ENCODE measurements at regions not wholly inside any gene's neighbourhood (a gene's known extent, or its start where the extent isn't known, plus 50 kb on each side); places are given as distances from the start of the nearest gene placed in this dataset.
"Not testable (repeated sequence)": the region's sequence is repeated elsewhere in the genome, so short reads cannot be mapped to it uniquely, and the experiment has no call there.

- no peak overlapping the region for H3K27ac ChIP-seq (ENCODE audit: low read depth, low read length)
- no peaks in the 10 kb centered on the region for H3K27me3 ChIP-seq (ENCODE audit: insufficient read depth, low read length)
- H3K27me3 Mint-ChIP-seq = no peaks in the 10 kb centered on the region
- no peak for DNase-seq
- no peak overlapping the region for H3K4me3 Mint-ChIP-seq
- H3K9me3 Mint-ChIP-seq = no peaks in the 10 kb centered on the region
- H3K9me3 ChIP-seq (ENCODE audit: control insufficient read depth in 1 of 2, low read length in 2 of 2) = no peaks in the 10 kb centered on the region
- H3K36me3 ChIP-seq (ENCODE audit: insufficient read depth, low read length) = no peaks in the 10 kb centered on the region
- H3K36me3 Mint-ChIP-seq = peaks cover 17 to 21% of the 10 kb centered on the region in 2 donors
- ChIA-PET CTCF (ENCODE audit: partially characterized antibody) (interaction anchor here (0.9 to 3.8 kb wide), 3 partner anchors 27 to 67 kb away, joined by 3 to 13 read pairs (median 5); a partner anchor contains a TSS), POLR2A (ENCODE audit: partially characterized antibody) (no interaction called here)
- peak overlapping the region in 3 of 7 donors; percentile 26 to 81 (median 51) for H3K27ac Mint-ChIP-seq
- peaks cover 23 to 45% (median 32%) of the 10 kb centered on the region in 4 donors for H3K4me1 Mint-ChIP-seq
- intact Hi-C loops (cut with micrococcal nuclease) = no loop called here
- H3K4me1 ChIP-seq (ENCODE audit: insufficient read depth, low read length) = peaks cover 20% of the 10 kb centered on the region
- H3K4me3 ChIP-seq (ENCODE audit: low read length in 2 of 2) = no peak overlapping the region
These were observed 135.8 kb downstream of the HAUS1 start for GRCh38 chr18:46239998-46240397.

- intact Hi-C loops (cut with micrococcal nuclease); POLR2A ChIA-PET (ENCODE audit: partially characterized antibody); H3K9me3 ChIP-seq (ENCODE audit: control insufficient read depth in 1 of 2, low read length in 2 of 2); H3K36me3 ChIP-seq (ENCODE audit: insufficient read depth, low read length); H3K4me3 ChIP-seq (ENCODE audit: low read length in 2 of 2); DNase-seq; H3K27me3 Mint-ChIP-seq; H3K27ac ChIP-seq (ENCODE audit: low read depth, low read length); H3K27me3 ChIP-seq (ENCODE audit: insufficient read depth, low read length); H3K9me3 Mint-ChIP-seq; H3K4me3 Mint-ChIP-seq: not testable (repeated sequence)
- H3K4me1 ChIP-seq (ENCODE audit: insufficient read depth, low read length) = peaks cover 14% of the 10 kb centered on the region
- Mint-ChIP-seq H3K36me3 (peaks cover 15 to 20% of the 10 kb centered on the region in 2 donors), H3K27ac (peak overlapping the region in 1 of 7 donors; percentile 24), H3K4me1 (peaks cover 24 to 43% (median 31%) of the 10 kb centered on the region in 4 donors)
- CTCF ChIA-PET (ENCODE audit: partially characterized antibody) = interaction anchor here (3.8 kb wide), 1 partner anchor 68 kb away, joined by 13 read pairs; a partner anchor contains a TSS
These were observed 137.2 kb downstream of the HAUS1 start for GRCh38 chr18:46241393-46241792.

GRCh38 chr18:46242183-46242582 lies 138.0 kb downstream of the HAUS1 start:
- H3K36me3 ChIP-seq (ENCODE audit: insufficient read depth, low read length) = no peaks in the 10 kb centered on the region
- H3K27me3 ChIP-seq (ENCODE audit: insufficient read depth, low read length) = no peaks in the 10 kb centered on the region
- H3K4me1 ChIP-seq (ENCODE audit: insufficient read depth, low read length) = peaks cover 14% of the 10 kb centered on the region
- intact Hi-C loops (cut with micrococcal nuclease) = no loop called here
- Mint-ChIP-seq H3K36me3 (peaks cover 11 to 17% of the 10 kb centered on the region in 2 donors), H3K4me1 (peaks cover 24 to 44% (median 35%) of the 10 kb centered on the region in 4 donors), H3K4me3 (no peak overlapping the region), H3K27me3 (no peaks in the 10 kb centered on the region), H3K9me3 (no peaks in the 10 kb centered on the region), H3K27ac (no peak overlapping the region)
- no peak for DNase-seq
- H3K4me3 ChIP-seq (ENCODE audit: low read length in 2 of 2) = no peak overlapping the region
- ChIA-PET POLR2A (ENCODE audit: partially characterized antibody) (no interaction called here), CTCF (ENCODE audit: partially characterized antibody) (interaction anchor here (3.8 kb wide), 1 partner anchor 69 kb away, joined by 13 read pairs; a partner anchor contains a TSS)
- no peak overlapping the region for H3K27ac ChIP-seq (ENCODE audit: low read depth, low read length)
- H3K9me3 ChIP-seq (ENCODE audit: control insufficient read depth in 1 of 2, low read length in 2 of 2) = no peaks in the 10 kb centered on the region

GRCh38 chr18:46243095-46243494 lies 138.9 kb downstream of the HAUS1 start:
- DNase-seq = no peak
- CTCF ChIA-PET (ENCODE audit: partially characterized antibody) = interaction anchor here (0.7 kb wide), 1 partner anchor 70 kb away, joined by 3 read pairs; no protein-coding TSS in a partner anchor
- Mint-ChIP-seq H3K4me1 (peaks cover 25 to 50% (median 38%) of the 10 kb centered on the region in 4 donors), H3K27ac (peak overlapping the region in 3 of 7 donors; percentile 14 to 31 (median 29)), H3K4me3 (no peak overlapping the region), H3K9me3 (no peaks in the 10 kb centered on the region), H3K36me3 (peaks cover 15 to 18% of the 10 kb centered on the region in 2 donors), H3K27me3 (no peaks in the 10 kb centered on the region)
- Histone ChIP-seq H3K4me1 (ENCODE audit: insufficient read depth, low read length) (peaks cover 20% of the 10 kb centered on the region), H3K27me3 (ENCODE audit: insufficient read depth, low read length) (no peaks in the 10 kb centered on the region), H3K4me3 (ENCODE audit: low read length in 2 of 2) (no peak overlapping the region), H3K9me3 (ENCODE audit: control insufficient read depth in 1 of 2, low read length in 2 of 2) (no peaks in the 10 kb centered on the region), H3K36me3 (ENCODE audit: insufficient read depth, low read length) (no peaks in the 10 kb centered on the region), H3K27ac (ENCODE audit: low read depth, low read length) (no peak overlapping the region)
- POLR2A ChIA-PET (ENCODE audit: partially characterized antibody) = no interaction called here
- intact Hi-C loops (cut with micrococcal nuclease) = no loop called here

- H3K4me3 Mint-ChIP-seq = no peak overlapping the region
- H3K9me3 Mint-ChIP-seq = no peaks in the 10 kb centered on the region
- CTCF ChIA-PET (ENCODE audit: partially characterized antibody) = interaction anchor here (2.3 kb wide), 1 partner anchor 37 kb away, joined by 11 read pairs; no protein-coding TSS in a partner anchor
- POLR2A ChIA-PET (ENCODE audit: partially characterized antibody) = no interaction called here
- peaks cover 27 to 55% (median 39%) of the 10 kb centered on the region in 4 donors for H3K4me1 Mint-ChIP-seq
- Histone ChIP-seq H3K4me3 (ENCODE audit: low read length in 2 of 2) (no peak overlapping the region), H3K27me3 (ENCODE audit: insufficient read depth, low read length) (no peaks in the 10 kb centered on the region), H3K27ac (ENCODE audit: low read depth, low read length) (no peak overlapping the region), H3K4me1 (ENCODE audit: insufficient read depth, low read length) (peaks cover 26% of the 10 kb centered on the region), H3K36me3 (ENCODE audit: insufficient read depth, low read length) (no peaks in the 10 kb centered on the region), H3K9me3 (ENCODE audit: control insufficient read depth in 1 of 2, low read length in 2 of 2) (no peaks in the 10 kb centered on the region)
- DNase-seq = no peak
- H3K27ac Mint-ChIP-seq = peak overlapping the region in 2 of 7 donors; percentile 14 to 37
- H3K27me3 Mint-ChIP-seq = no peaks in the 10 kb centered on the region
- intact Hi-C loops (cut with micrococcal nuclease) = no loop called here
- peaks cover 17 to 18% of the 10 kb centered on the region in 2 donors for H3K36me3 Mint-ChIP-seq
These were observed 139.5 kb downstream of the HAUS1 start for GRCh38 chr18:46243673-46244072.

- intact Hi-C loops (cut with micrococcal nuclease) = no loop called here
- CTCF ChIA-PET (ENCODE audit: partially characterized antibody) = interaction anchor here (1.2 to 2.3 kb wide), 3 partner anchors 15 to 73 kb away, joined by 4 to 14 read pairs (median 11); a partner anchor contains a TSS
- Histone ChIP-seq H3K4me3 (ENCODE audit: low read length in 2 of 2) (no peak overlapping the region), H3K27ac (ENCODE audit: low read depth, low read length) (no peak overlapping the region), H3K4me1 (ENCODE audit: insufficient read depth, low read length) (peaks cover 45% of the 10 kb centered on the region), H3K9me3 (ENCODE audit: control insufficient read depth in 1 of 2, low read length in 2 of 2) (no peaks in the 10 kb centered on the region), H3K36me3 (ENCODE audit: insufficient read depth, low read length) (no peaks in the 10 kb centered on the region), H3K27me3 (ENCODE audit: insufficient read depth, low read length) (no peaks in the 10 kb centered on the region)
- Mint-ChIP-seq H3K4me1 (peaks cover 43 to 56% (median 48%) of the 10 kb centered on the region in 4 donors), H3K27ac (peak overlapping the region; percentile 48 to 86 (median 73)), H3K4me3 (peak overlapping the region in 1 of 8 donors; percentile 5), H3K9me3 (no peaks in the 10 kb centered on the region), H3K27me3 (peaks cover 0 to 2% of the 10 kb centered on the region in 2 donors), H3K36me3 (peaks cover 13 to 14% of the 10 kb centered on the region in 2 donors)
- POLR2A ChIA-PET (ENCODE audit: partially characterized antibody) = no interaction called here
- DNase-seq = no peak
These were observed 141.9 kb downstream of the HAUS1 start for GRCh38 chr18:46246101-46246500.

- CTCF ChIA-PET (ENCODE audit: partially characterized antibody) = interaction anchor here (2.6 kb wide), 1 partner anchor 75 kb away, joined by 15 read pairs; a partner anchor contains a TSS
These were observed 143.8 kb downstream of the HAUS1 start for GRCh38 chr18:46247942-46248341.

More at GRCh38 chr18:46247942-46248341, 143.8 kb downstream of the HAUS1 start:
- no peaks in the 10 kb centered on the region for H3K27me3 ChIP-seq (ENCODE audit: insufficient read depth, low read length)
- H3K27ac Mint-ChIP-seq = peak overlapping the region; percentile 83 to 99 (median 94)
- peaks cover 49% of the 10 kb centered on the region for H3K4me1 ChIP-seq (ENCODE audit: insufficient read depth, low read length)
- intact Hi-C loops (cut with micrococcal nuclease) = no loop called here
- no peak overlapping the region for H3K4me3 ChIP-seq (ENCODE audit: low read length in 2 of 2)
- DNase-seq = no peak
- H3K4me1 Mint-ChIP-seq = peaks cover 43 to 59% (median 47%) of the 10 kb centered on the region in 4 donors
- H3K36me3 Mint-ChIP-seq = peaks cover 13 to 17% of the 10 kb centered on the region in 2 donors
- no peaks in the 10 kb centered on the region for H3K9me3 ChIP-seq (ENCODE audit: control insufficient read depth in 1 of 2, low read length in 2 of 2)
- POLR2A ChIA-PET (ENCODE audit: partially characterized antibody) = interaction anchor here (1.3 kb wide), 1 partner anchor 74 kb away, joined by 3 read pairs; a partner anchor contains a TSS
- H3K27ac ChIP-seq (ENCODE audit: low read depth, low read length) = no peak overlapping the region
- no peaks in the 10 kb centered on the region for H3K36me3 ChIP-seq (ENCODE audit: insufficient read depth, low read length)
- H3K27me3 Mint-ChIP-seq = peaks cover 0 to 2% of the 10 kb centered on the region in 2 donors
- H3K9me3 Mint-ChIP-seq = no peaks in the 10 kb centered on the region
- H3K4me3 Mint-ChIP-seq = peak overlapping the region in 4 of 8 donors; percentile 27 to 57 (median 35)
